MCF 10A (cell line): ENCODE measurements at regions not wholly inside any gene's neighbourhood (a gene's known extent, or its start where the extent isn't known, plus 50 kb on each side); places are given as distances from the start of the nearest gene placed in this dataset.

Experiments
- BruUV-seq: library from RNA; stranded (reverse); fragments of 400-500 nt; replicated peaks from 2 replicates; lab custom pipeline; 2021; lab: Mats Ljungman, UMichigan
- CTCF ChIA-PET: fragments of 300-600 bp; sonication (Branson Sonifier 250); formaldehyde crosslinking; extraction: SDS; loops from one replicate; lab custom pipeline; 2021; ENCODE audit warnings: antibody characterized with exemption, inconsistent platforms; lab: Yijun Ruan, JAX
- POLR2A ChIA-PET: fragments of 300-600, 350-650 bp; sonication (Branson Sonifier 250); formaldehyde crosslinking; extraction: SDS; loops from one replicate; lab custom pipeline; 2020; ENCODE audit warnings: antibody characterized with exemption, inconsistent platforms; lab: Yijun Ruan, JAX
- DNase-seq: peaks from one replicate; pipeline ENCODE4 v3.0.0-alpha.2; 2018; ENCODE audit not compliant: unreplicated experiment
- H3K27ac Mint-ChIP-seq: one replicate; pipeline ENCODE4 v1.8.0; 2022; ENCODE audit warnings: mild to moderate bottlenecking, low read depth, mixed read lengths; ENCODE audit not compliant: unreplicated experiment
- H3K27me3 Mint-ChIP-seq: one replicate; pipeline ENCODE4 v1.8.0; 2022; ENCODE audit warnings: mixed read lengths; ENCODE audit not compliant: insufficient read depth, unreplicated experiment
- H3K36me3 Mint-ChIP-seq: one replicate; pipeline ENCODE4 v1.8.0; 2022; ENCODE audit warnings: mild to moderate bottlenecking, moderate library complexity, mixed read lengths; ENCODE audit not compliant: insufficient read depth, unreplicated experiment
- H3K4me1 Mint-ChIP-seq: one replicate; pipeline ENCODE4 v1.8.0; 2022; ENCODE audit warnings: mixed read lengths; ENCODE audit not compliant: insufficient read depth, unreplicated experiment
- H3K4me3 Mint-ChIP-seq: one replicate; pipeline ENCODE4 v1.8.0; 2022; ENCODE audit warnings: mild to moderate bottlenecking, moderate library complexity, mixed read lengths; ENCODE audit not compliant: unreplicated experiment
- H3K9me3 Mint-ChIP-seq: one replicate; pipeline ENCODE4 v1.8.0; 2022; ENCODE audit warnings: mixed read lengths; ENCODE audit not compliant: unreplicated experiment
- intact Hi-C: fragments of 100-400 bp; cut with micrococcal nuclease; formaldehyde crosslinking; loops from 2 replicates; pipeline ENCODE4 v1.14.1; 2022
- TF ChIP-seq, protein P1 (sequence below): fragments of 200-600 bp; IDR thresholded peaks from one replicate; pipeline ENCODE4 v1.8.0; 2022; ENCODE audit warnings: antibody characterized with exemption, mild to moderate bottlenecking; ENCODE audit not compliant: unreplicated experiment

GRCh38 chr1:216883518-216883917 is 160.3 kb upstream of the ESRRG start:
- intact Hi-C loops: no loop called here
- no peak for DNase-seq
- ChIA-PET CTCF (interaction anchor here (1.2 to 2.0 kb wide), 2 partner anchors 10 to 17 kb away, joined by 4 to 5 read pairs; no protein-coding TSS in a partner anchor), POLR2A (interaction anchor here (1.3 to 1.6 kb wide), 2 partner anchors 18 to 20 kb away, joined by 4 to 17 read pairs; no protein-coding TSS in a partner anchor)
- peaks cover 12% of the 10 kb centered on the region for H3K4me1 Mint-ChIP-seq
- H3K27ac Mint-ChIP-seq: no peak overlapping the region
- H3K27me3 Mint-ChIP-seq: no peaks in the 10 kb centered on the region
- no peaks in the 10 kb centered on the region for H3K9me3 Mint-ChIP-seq
- no peak overlapping the region for H3K4me3 Mint-ChIP-seq
- TF ChIP-seq, protein P1, sequence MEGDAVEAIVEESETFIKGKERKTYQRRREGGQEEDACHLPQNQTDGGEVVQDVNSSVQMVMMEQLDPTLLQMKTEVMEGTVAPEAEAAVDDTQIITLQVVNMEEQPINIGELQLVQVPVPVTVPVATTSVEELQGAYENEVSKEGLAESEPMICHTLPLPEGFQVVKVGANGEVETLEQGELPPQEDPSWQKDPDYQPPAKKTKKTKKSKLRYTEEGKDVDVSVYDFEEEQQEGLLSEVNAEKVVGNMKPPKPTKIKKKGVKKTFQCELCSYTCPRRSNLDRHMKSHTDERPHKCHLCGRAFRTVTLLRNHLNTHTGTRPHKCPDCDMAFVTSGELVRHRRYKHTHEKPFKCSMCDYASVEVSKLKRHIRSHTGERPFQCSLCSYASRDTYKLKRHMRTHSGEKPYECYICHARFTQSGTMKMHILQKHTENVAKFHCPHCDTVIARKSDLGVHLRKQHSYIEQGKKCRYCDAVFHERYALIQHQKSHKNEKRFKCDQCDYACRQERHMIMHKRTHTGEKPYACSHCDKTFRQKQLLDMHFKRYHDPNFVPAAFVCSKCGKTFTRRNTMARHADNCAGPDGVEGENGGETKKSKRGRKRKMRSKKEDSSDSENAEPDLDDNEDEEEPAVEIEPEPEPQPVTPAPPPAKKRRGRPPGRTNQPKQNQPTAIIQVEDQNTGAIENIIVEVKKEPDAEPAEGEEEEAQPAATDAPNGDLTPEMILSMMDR: no peak
- no peaks in the 10 kb centered on the region for H3K36me3 Mint-ChIP-seq
- no TSS peak for BruUV-seq

- ChIA-PET CTCF (interaction anchor here (0.6 to 1.4 kb wide), 5 partner anchors 11 to 109 kb away, joined by 3 read pairs; no protein-coding TSS in a partner anchor), POLR2A (interaction anchor here (0.7 kb wide), 2 partner anchors 746 to 900 kb away, joined by 3 read pairs; no protein-coding TSS in a partner anchor)
- intact Hi-C loops: no loop called here
- Mint-ChIP-seq H3K4me3 (no peak overlapping the region), H3K27ac (no peak overlapping the region), H3K9me3 (no peaks in the 10 kb centered on the region), H3K27me3 (no peaks in the 10 kb centered on the region), H3K36me3 (no peaks in the 10 kb centered on the region), H3K4me1 (peaks cover 12% of the 10 kb centered on the region)
- no peak for DNase-seq
- no TSS peak for BruUV-seq
- TF ChIP-seq, protein P1: no peak
Measured at GRCh38 chr1:216881695-216882094, 158.5 kb upstream of the ESRRG start.

DNA sequence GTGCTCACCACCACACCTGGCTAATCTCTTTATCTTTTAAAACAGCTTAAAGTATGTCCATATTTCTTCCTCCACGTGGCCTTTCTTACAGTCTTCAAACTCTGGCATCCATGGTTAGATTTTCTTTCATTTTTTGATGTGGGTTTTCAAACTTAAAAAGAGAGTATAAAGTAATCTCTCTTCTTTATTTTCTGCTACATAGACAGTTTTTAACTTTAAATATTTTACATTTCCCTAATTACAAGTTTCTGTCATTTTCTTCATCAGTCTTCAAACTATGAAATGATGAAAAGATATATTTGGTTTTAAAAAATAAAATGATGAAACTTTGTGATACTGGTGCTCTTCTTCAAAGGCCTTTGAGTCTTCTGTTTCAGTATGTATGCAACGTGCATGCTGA is 143.5 kb upstream of the ESRRG start:
- no peak overlapping the region for H3K4me3 Mint-ChIP-seq
- ChIA-PET POLR2A (no interaction called here), CTCF (interaction anchor here (0.6 to 1.1 kb wide), 3 partner anchors 37 to 265 kb away, joined by 3 to 4 read pairs (median 3); no protein-coding TSS in a partner anchor)
- no peaks in the 10 kb centered on the region for H3K27me3 Mint-ChIP-seq
- intact Hi-C loops: no loop called here
- no peaks in the 10 kb centered on the region for H3K36me3 Mint-ChIP-seq
- H3K27ac Mint-ChIP-seq: no peak overlapping the region
- H3K9me3 Mint-ChIP-seq: no peaks in the 10 kb centered on the region
- BruUV-seq: no TSS peak
- DNase-seq: no peak
- H3K4me1 Mint-ChIP-seq: no peaks in the 10 kb centered on the region
- TF ChIP-seq, protein P1: no peak

DNA sequence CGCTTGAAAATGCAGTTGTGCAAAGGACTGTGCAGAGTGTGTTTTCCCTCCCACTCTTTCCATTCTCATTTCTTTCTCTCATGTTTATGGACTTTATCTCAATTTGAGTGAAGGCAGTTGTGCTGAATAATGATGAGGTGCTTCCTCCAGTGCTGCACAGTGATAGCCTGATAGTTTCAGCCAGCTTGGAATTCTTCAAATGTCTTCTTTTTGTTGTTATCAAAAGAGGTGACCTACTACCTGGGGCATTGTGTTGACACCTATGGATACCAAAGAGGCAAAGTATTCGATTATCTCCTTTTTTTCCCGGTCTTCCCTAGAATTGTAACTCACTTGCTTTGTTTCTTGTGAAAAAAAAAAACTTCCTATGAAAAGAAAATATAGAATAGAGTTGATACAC is 132.6 kb upstream of the ESRRG start:
- ChIA-PET CTCF (interaction anchor here (0.7 to 0.8 kb wide), 2 partner anchors 69 to 289 kb away, joined by 3 to 4 read pairs; no protein-coding TSS in a partner anchor), POLR2A (interaction anchor here (0.6 to 0.7 kb wide), 2 partner anchors 37 to 68 kb away, joined by 3 read pairs; no protein-coding TSS in a partner anchor)
- no TSS peak for BruUV-seq
- intact Hi-C loops: no loop called here
- Mint-ChIP-seq H3K4me3 (no peak overlapping the region), H3K9me3 (no peaks in the 10 kb centered on the region), H3K4me1 (no peaks in the 10 kb centered on the region), H3K27ac (no peak overlapping the region), H3K36me3 (no peaks in the 10 kb centered on the region), H3K27me3 (no peaks in the 10 kb centered on the region)
- no peak for DNase-seq
- TF ChIP-seq, protein P1: no peak
